H1 (cell line): ENCODE measurements at regions not wholly inside any gene's neighbourhood (a gene's known extent, or its start where the extent isn't known, plus 50 kb on each side); places are given as distances from the start of the nearest gene placed in this dataset.

ENCODE experiments used
- ASH2L ChIP-seq: fragments of 200-600, 300-600 bp; sonication (generic); IDR thresholded peaks from one replicate; pipeline ENCODE4 v1.7.1; 2017; ENCODE audit warnings: low read length
- CHD7 ChIP-seq: fragments of 300-600 bp; sonication (generic); IDR thresholded peaks from 2 replicates; pipeline ENCODE4 v1.7.1; 2012; ENCODE audit warnings: low read length, moderate library complexity, mild to moderate bottlenecking, inconsistent platforms; ENCODE audit not compliant: insufficient replicate concordance
- JUN ChIP-seq: IDR thresholded peaks from 2 replicates; pipeline ENCODE4 v1.6.1; 2011; ENCODE audit warnings: low read depth, mild to moderate bottlenecking, improper control_type of control experiment, low read length
- SIN3A ChIP-seq, 2 experiments: IDR thresholded peaks in 1 of 2; conservative IDR thresholded peaks in 1 of 2; 2 replicates each; pipeline ENCODE4 v1.6.1; 2011 to 2012; ENCODE audit warnings: low read length in 2 of 2, improper control_type of control experiment in 1 of 2, low read depth in 1 of 2, mild to moderate bottlenecking in 1 of 2
- SP2 ChIP-seq: IDR thresholded peaks from 2 replicates; pipeline ENCODE4 v1.6.1; 2012; ENCODE audit warnings: mild to moderate bottlenecking, low read length, inconsistent platforms
- SUZ12 ChIP-seq: fragments of 200-600 bp; sonication (generic); IDR thresholded peaks from 2 replicates; pipeline ENCODE4 v1.6.1; 2012; ENCODE audit warnings: mild to moderate bottlenecking, inconsistent platforms, low read length, moderate library complexity, mixed read lengths

- TF ChIP-seq CHD7 = no peak
- TF ChIP-seq SP2 = no peak
- no peak for TF ChIP-seq SUZ12
- TF ChIP-seq ASH2L = no peak
- TF ChIP-seq JUN = no peak
- no peak for TF ChIP-seq SIN3A (conservative IDR thresholded peaks at IDR 0.05 in 1 of 2, IDR thresholded peaks at IDR 0.05 in 1 of 2; ENCODE audit: low read depth in 1 of 2, low read length in 2 of 2)
These were observed 203.8 kb upstream of the ZMIZ1 start (continued) for GRCh38 chr10:78864761-78865537.
